BE2C (cell line): ENCODE measurements at regions not wholly inside any gene's neighbourhood (a gene's known extent, or its start where the extent isn't known, plus 50 kb on each side); places are given as distances from the start of the nearest gene placed in this dataset.

ENCODE experiments used
- DNase-seq: peaks from one replicate; pipeline ENCODE4 v3.0.0-alpha.2; 2020
- H3K27me3 ChIP-seq: fragments of 250-450 bp; sonication (Bioruptor Pico); 2 replicates; pipeline ENCODE4 v1.5.1; 2020; ENCODE audit warnings: mild to moderate bottlenecking
- H3K36me3 ChIP-seq: fragments of 250-450 bp; sonication (Bioruptor Pico); 2 replicates; pipeline ENCODE4 v1.5.1; 2020; ENCODE audit warnings: mild to moderate bottlenecking
- H3K4me1 ChIP-seq: fragments of 250-450 bp; sonication (Bioruptor Pico); 2 replicates; pipeline ENCODE4 v1.5.1; 2020
- H3K4me3 ChIP-seq: 2 replicates; pipeline ENCODE4 v1.5.1; 2011; ENCODE audit warnings: low read depth, low read length
- H3K9me3 ChIP-seq: fragments of 250-450 bp; sonication (Bioruptor Pico); 2 replicates; pipeline ENCODE4 v1.5.1; 2020
- TF ChIP-seq, protein P1 (sequence below): IDR thresholded peaks from 2 replicates; pipeline ENCODE4 v1.5.1; 2012; ENCODE audit warnings: mild to moderate bottlenecking, low read depth, low read length

DNA sequence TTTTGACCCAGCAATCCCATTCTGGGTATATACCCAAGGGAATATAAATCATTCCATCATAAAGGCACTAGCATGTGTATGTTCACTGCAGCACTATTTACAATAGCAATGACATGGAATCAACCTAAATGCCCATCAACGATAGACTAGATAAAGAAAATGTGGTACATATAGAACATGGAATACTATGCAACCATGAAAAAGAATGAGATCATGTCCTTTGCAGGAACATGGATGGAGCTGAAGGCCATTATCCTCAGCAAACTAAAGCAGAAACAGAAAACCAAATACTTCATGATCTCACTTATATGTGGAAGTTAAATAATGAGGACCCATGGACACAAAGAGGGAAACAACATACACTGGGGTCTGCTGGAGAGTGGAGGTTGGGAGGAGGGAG is 58.0 kb upstream of the STARD3NL start:
- Histone ChIP-seq H3K27me3 (no peaks in the 10 kb centered on the region), H3K4me1 (no peaks in the 10 kb centered on the region), H3K4me3 (no peak overlapping the region), H3K36me3 (no peaks in the 10 kb centered on the region), H3K9me3 (no peaks in the 10 kb centered on the region; the same call in none of the 2 replicates)
- TF ChIP-seq, protein P1, sequence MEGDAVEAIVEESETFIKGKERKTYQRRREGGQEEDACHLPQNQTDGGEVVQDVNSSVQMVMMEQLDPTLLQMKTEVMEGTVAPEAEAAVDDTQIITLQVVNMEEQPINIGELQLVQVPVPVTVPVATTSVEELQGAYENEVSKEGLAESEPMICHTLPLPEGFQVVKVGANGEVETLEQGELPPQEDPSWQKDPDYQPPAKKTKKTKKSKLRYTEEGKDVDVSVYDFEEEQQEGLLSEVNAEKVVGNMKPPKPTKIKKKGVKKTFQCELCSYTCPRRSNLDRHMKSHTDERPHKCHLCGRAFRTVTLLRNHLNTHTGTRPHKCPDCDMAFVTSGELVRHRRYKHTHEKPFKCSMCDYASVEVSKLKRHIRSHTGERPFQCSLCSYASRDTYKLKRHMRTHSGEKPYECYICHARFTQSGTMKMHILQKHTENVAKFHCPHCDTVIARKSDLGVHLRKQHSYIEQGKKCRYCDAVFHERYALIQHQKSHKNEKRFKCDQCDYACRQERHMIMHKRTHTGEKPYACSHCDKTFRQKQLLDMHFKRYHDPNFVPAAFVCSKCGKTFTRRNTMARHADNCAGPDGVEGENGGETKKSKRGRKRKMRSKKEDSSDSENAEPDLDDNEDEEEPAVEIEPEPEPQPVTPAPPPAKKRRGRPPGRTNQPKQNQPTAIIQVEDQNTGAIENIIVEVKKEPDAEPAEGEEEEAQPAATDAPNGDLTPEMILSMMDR, result no peak
- no peak for DNase-seq

- H3K9me3 ChIP-seq, result no peaks in the 10 kb centered on the region; the same call in none of the 2 replicates
- TF ChIP-seq, protein P1, result no peak
- H3K4me1 ChIP-seq, result no peaks in the 10 kb centered on the region
- no peak for DNase-seq
- H3K4me3 ChIP-seq, result no peak overlapping the region
- H3K36me3 ChIP-seq, result no peaks in the 10 kb centered on the region
- H3K27me3 ChIP-seq, result no peaks in the 10 kb centered on the region; the same call in 1 of the 2 replicates
Observed at GRCh38 chr7:38122501-38122900, 55.5 kb upstream of the STARD3NL start.

DNA sequence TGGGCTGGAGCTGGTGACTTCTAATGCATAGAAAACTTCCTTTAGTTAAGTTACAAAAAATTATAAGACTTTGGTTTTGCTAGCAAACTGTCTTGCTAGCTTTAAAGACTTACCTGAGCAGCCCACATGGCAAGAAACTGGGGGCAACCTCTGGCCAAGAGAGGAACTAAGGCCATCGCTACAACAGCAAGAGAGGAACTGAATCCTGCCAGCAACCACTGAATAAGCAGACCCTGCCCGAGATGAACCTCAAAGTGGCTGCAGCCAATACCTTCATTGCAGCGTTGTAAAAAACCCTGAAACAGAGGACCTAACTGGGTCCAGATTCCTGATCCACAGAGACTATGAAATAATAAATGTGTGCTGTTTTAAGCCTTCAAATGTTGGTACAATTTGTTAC is 54.6 kb upstream of the STARD3NL start:
- Histone ChIP-seq H3K9me3 (no peaks in the 10 kb centered on the region; the same call in none of the 2 replicates), H3K4me1 (no peaks in the 10 kb centered on the region), H3K36me3 (no peaks in the 10 kb centered on the region), H3K27me3 (no peaks in the 10 kb centered on the region; the same call in 1 of the 2 replicates), H3K4me3 (no peak overlapping the region)
- TF ChIP-seq, protein P1, result no peak
- no peak for DNase-seq

- H3K36me3 ChIP-seq, result no peaks in the 10 kb centered on the region
- DNase-seq, result no peak
- H3K4me1 ChIP-seq, result no peaks in the 10 kb centered on the region
- TF ChIP-seq, protein P1, result no peak
- H3K27me3 ChIP-seq, result no peaks in the 10 kb centered on the region; the same call in 1 of the 2 replicates
- H3K9me3 ChIP-seq, result no peaks in the 10 kb centered on the region
- no peak overlapping the region for H3K4me3 ChIP-seq
Observed at GRCh38 chr7:38127216-38128207, 50.5 kb upstream of the STARD3NL start.
